WTC11 (cell line): ENCODE measurements at regions not wholly inside any gene's neighbourhood (a gene's known extent, or its start where the extent isn't known, plus 50 kb on each side); places are given as distances from the start of the nearest gene placed in this dataset.

Experiments used
- CBFB ChIP-seq: sonication (generic); formaldehyde crosslinking; IDR thresholded peaks from 2 replicates; pipeline ENCODE4 v1.8.1; 2022; ENCODE audit warnings: mild to moderate bottlenecking, low read depth, missing genetic modification reagents
- CREB1 ChIP-seq: sonication (generic); formaldehyde crosslinking; IDR thresholded peaks from 2 replicates; pipeline ENCODE4 v1.8.0; 2023; ENCODE audit warnings: mild to moderate bottlenecking, missing genetic modification reagents
- CTCF ChIP-seq: fragments of 200-600 bp; IDR thresholded peaks from 2 replicates; pipeline ENCODE4 v1.8.0; 2022; ENCODE audit warnings: antibody characterized with exemption
- FOXK1 ChIP-seq: sonication (generic); formaldehyde crosslinking; IDR thresholded peaks from 2 replicates; pipeline ENCODE4 v1.8.0; 2022; ENCODE audit warnings: mild to moderate bottlenecking, moderate library complexity, missing genetic modification reagents
- MAX ChIP-seq: sonication (generic); formaldehyde crosslinking; IDR thresholded peaks from 2 replicates; pipeline ENCODE4 v1.8.0; 2022; ENCODE audit warnings: mild to moderate bottlenecking, missing genetic modification reagents
- NR2C2 ChIP-seq: sonication (generic); formaldehyde crosslinking; IDR thresholded peaks from 2 replicates; pipeline ENCODE4 v1.8.0; 2022; ENCODE audit warnings: mild to moderate bottlenecking, missing genetic modification reagents
- USF2 ChIP-seq: sonication (generic); formaldehyde crosslinking; IDR thresholded peaks from 2 replicates; pipeline ENCODE4 v1.8.1; 2023; ENCODE audit warnings: mild to moderate bottlenecking, missing genetic modification reagents, moderate library complexity
- ZMAT4 ChIP-seq: fragments of 250-450 bp; sonication (Bioruptor Pico); IDR thresholded peaks from 2 replicates; pipeline ENCODE4 v1.9.0; 2021; ENCODE audit warnings: mild to moderate bottlenecking
- ZNF425 ChIP-seq: fragments of 250-450 bp; sonication (Bioruptor Pico); conservative IDR thresholded peaks from 2 replicates; pipeline ENCODE4 v1.9.0; 2021; ENCODE audit warnings: mild to moderate bottlenecking

- 0 out of 2 replicates have a peak, but pooled peaks have one; percentile 35 for TF ChIP-seq CTCF
- TF ChIP-seq ZMAT4 (CRISPR knock-in tag), result no peak
- TF ChIP-seq CREB1 (CRISPR knock-in tag), result no peak
- no peak for TF ChIP-seq MAX (CRISPR knock-in tag)
- TF ChIP-seq CBFB (CRISPR knock-in tag), result no peak
- TF ChIP-seq FOXK1, result no peak
- TF ChIP-seq USF2, result no peak
- TF ChIP-seq ZNF425, result no peak
- no peak for TF ChIP-seq NR2C2 (CRISPR knock-in tag)
Measured at GRCh38 chr9:23088932-23089364, 642.3 kb downstream of the DMRTA1 start.
